HG02852 (cell line): ENCODE measurements at regions not wholly inside any gene's neighbourhood (a gene's known extent, or its start where the extent isn't known, plus 50 kb on each side); places are given as distances from the start of the nearest gene placed in this dataset.

ENCODE experiments used
- ATAC-seq: cut with Tn5 transposase; IDR thresholded peaks from one replicate; pipeline ENCODE4 v1.9.1; 2021; ENCODE audit warnings: mild to moderate bottlenecking, moderate library complexity; ENCODE audit not compliant: unreplicated experiment

DNA sequence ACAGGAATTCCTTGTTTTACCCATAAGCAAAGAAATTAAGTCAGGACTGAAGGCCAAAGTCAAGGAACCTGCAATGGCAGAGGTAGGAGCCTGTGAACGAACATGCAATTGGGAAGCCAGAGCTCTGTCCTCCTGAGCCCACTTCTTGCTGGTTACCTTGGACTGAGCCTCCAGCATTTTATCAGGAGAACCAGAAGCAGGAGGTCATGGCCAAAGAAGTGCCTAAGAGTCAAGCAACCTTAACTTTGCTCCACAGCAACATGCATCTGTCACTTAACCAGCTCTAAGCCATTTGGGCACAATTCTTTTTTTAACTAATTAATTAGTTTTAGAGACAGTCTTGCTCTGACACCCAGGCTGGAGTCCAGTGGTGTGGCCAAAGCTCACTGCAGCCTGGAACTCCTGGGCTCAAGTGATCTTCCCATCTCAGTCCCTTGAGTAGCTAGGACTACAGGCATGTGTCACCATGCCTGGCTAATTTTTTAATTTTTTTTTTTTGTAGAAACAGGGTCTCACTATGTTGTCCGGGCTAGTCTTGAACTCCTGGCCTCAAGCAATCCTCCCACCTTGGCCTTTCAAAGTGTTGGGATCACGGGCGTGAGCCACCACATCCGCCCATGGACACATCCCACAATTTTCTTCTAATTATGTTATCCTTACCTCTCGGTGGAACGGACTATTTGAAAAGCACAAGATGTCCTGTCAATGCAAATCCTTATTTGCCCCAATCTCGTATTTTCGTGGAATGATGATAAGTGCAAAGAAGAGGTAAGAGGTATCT lies 334.2 kb downstream of the CD83 start:
- ATAC-seq: no peak

DNA sequence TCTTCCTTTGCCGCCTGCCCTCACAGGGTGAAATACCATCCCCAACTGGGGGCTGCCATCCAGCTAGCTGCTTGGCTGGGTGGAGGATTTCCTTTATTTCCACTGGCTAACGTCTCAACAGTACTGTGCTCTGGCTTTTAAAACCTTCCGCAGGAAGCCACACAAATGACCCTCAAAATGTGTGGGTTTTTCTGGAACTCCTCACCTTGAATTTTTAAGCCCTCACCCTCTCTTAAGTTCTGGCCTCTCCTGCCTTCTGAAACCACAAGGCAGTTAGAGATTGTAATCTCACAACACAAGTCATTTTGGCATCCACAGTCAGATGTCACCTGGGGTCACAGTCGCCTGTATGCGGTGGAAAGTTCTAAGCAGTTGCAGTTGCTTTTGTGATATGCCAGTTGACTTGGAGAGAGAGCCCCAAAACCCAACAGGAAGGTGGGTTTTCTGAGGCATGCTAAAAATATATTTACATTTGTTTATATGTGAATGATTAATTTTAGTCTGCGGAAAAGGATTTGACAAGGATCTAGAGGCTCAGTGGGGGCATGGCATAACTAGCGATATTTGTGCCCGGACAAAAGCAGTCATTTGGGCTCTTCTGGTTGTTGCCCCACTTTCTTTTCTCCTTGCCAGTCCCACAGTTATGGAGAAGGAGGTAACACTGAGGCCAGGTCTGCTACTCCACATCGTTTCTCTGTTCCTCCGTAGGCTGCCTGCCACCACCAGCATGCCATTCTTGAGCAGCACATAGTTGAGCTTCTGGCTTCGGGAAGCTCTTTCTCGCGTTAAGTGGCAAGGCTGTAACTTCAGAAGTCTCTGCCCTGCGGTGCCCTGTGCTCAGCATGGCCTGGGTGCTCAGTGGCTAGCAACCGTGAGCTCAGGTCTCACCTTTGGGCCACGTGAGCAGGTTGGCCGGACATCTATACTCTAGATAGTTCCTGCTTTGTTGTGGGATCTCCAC lies 335.3 kb downstream of the CD83 start:
- ATAC-seq: no peak

DNA sequence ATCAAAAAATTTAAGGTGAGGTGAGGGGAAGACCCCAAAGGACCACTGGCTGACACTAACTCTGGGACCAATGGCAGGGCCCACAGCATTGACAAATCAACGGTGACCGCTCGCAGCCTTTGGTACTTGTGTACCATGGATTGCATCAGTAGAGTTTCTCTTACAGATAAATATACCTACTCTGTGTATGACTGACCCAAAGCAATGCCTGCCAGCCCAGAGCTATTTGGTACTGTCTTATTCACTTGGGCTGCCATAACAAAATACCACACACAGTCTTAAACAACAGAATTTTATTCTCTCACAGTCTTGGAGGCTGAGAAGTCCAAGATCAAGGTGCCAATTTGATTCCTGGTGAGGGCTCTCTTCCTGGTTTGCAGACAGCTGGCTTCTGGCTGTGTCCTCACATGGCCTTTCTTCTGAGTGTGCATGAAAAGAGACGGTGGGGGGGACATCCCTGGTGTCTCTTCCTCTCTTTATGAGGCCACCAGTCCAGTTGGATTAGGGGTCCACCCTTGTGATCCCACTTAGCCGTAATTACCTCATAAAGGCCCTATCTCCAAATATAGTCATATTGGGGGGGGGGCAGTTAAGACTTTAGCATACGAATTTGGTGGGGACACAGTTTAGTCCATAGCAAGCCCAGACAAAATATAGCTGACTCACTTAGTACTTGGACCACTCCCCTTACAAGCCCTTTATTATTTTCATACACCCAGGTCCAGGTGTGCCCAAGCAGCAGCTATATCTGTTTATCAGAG lies 336.3 kb downstream of the CD83 start:
- ATAC-seq: no peak

DNA sequence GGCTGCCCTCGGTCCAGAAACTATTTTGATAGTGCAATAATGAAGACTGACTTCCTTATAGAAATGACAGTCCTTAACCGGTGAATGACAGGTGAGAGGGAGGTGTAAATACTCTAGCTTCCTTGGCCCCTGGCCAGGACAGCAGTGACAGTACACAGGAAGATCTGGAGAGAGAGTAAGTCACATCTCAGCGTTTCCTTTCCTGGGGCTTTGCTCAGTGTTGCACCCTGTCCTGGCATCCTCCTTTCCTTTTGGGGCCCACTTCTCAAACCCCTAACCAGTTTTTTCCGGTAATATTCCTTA lies 336.9 kb downstream of the CD83 start:
- no peak for ATAC-seq

DNA sequence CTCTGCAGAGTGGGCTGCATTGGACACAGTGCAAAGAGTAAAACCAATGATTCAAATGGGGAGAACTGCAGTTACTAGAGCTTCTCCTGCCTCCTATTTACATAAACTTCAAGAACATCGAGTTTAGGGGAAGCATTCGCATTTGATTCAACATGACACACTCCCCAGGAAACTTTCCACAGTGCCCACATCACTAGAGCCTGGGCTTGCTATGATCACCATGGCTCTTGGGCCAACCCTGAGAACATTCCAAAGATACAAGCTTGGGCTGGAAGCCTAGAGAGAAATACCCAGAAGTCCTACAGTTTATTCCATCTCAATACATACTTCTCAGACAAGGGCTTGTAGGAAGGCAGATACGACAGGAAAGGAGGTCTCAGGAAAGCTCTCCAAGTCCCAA lies 337.9 kb downstream of the CD83 start:
- ATAC-seq: no peak

DNA sequence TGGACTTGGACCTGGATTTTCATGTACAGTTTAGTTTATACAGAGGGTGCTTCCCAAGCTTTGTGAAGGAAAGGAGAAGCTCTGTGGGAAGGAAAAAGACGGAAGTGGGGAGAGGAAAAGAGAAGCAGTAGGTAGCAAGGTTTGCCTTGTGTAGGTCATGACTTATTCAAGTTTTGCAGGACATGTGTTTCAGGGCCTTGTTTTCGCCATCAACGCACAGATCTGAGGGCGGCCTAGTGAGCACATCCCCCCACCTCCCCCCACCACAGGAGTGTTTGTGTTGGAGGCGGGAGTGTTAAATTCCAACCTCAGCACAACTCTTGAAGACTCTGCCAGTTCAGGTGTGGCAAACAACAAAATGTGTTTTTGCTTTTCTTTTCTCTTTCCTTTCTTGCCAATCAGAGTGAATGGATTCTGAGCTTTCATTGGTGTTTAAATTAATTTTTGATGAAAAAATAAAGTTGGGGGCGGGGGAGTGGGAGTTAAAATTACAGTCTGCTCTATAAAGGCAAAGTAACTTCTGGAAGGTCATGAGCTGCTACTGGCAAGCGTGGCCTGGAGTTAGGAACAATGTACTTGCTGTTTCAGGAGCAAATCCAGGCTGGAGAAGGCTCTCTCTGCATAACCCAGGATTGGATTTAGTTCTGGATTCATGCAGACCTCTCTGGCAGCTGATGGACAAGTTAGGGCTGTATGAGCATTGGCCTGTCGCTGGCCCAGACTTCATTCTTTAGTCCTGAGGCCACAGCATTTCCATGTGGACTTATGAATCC lies 338.5 kb downstream of the CD83 start:
- no peak for ATAC-seq

DNA sequence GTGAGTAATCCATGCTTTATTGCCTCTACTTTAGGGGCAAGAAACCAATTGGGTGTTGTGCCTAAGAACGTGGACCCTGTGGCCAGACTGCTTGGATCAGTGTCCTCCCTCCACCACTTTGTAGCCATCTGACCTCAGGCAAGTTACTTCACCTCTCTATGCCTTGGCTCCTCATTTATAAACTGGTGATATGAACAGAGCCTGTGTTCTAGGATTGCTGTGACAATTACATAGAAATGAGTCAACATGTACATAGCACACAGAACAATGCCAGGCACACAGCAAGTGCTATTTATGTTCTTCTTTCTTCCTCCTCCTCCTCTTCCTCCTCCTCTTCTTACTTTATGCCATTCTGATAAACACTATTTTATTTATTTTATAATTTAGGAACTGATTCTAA lies 339.4 kb downstream of the CD83 start:
- no peak for ATAC-seq

DNA sequence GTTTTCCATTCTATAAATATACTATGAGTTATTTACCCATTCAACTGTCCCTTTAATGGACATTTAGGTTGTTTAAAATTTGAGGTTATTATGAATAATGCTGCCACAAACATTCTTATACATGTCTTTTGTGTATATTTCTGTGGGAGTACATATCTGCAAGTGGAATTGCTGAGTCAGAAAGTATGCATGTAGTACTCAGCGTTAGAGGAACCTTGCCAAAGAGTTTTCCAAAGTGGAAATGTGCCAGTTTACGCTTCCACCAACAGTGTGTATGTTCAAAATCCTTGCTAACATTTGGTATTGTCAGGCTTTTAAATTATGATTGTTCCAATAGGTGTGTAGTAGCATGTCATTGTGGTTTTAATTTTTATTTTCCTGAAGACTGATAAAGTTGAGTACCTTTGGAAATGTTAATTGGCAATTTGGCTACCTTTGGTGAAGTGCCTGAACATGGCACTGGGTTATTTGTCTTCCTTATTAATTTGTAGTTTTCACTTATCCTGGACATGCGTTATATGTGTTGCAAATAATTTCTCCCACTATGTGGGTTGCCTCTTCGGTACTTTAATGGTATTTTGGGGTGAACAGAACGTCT lies 341.2 kb downstream of the CD83 start:
- no peak for ATAC-seq

DNA sequence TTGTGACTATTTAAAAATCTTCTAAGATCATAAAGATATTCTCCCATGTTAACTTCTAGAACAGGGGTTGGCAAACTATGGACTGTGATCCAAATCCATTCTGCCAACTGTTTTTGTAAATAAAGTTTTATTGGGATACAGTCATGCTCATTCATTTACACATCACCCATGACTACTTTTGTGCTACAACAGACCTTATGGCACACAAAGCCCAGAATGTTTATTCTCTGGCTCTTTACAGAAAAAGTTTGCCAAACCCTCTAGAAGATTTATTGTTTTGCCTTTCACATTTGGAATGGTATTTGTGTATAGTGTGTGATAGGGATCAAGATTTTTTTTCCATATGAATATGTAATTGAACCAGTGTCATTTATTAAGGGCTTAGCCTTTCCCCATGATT lies 341.7 kb downstream of the CD83 start:
- ATAC-seq: no peak

DNA sequence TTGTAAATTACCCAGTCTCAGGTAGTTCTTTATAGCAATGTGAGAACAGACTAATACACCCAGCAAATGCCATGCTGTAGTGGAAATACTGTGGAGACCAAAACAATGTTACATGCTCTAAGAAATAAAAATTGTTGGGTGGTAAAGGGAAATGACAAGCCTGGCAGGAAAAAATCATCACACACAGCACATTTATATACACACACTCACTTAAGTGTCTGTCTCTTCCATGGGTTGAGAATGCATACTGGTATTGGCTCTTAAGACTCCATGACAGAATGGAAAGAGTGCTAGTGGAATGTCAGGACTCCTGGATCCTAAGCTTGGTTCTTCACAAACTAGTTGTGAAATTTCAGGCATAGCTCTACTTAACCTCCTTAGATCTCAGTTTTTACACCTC lies 343.0 kb downstream of the CD83 start:
- no peak for ATAC-seq

DNA sequence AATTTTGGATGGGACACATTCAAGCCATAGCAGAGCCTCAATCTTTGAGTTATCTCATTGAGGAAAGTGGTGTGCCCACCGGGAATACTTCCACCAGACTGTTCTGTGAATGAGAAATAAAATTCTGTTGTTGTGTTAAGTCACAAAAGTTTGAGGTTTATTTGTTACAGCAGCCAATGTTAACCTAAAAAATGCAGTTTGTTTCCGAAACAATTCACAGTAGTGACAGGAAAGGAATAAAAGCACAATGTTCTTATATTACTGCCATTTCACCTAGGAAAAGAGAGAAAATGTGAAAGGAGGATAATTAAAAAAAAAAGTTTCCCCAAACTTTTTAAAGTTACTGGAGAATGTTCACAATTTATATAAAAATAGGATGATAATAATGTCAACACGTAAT lies 344.6 kb downstream of the CD83 start:
- ATAC-seq: no peak

DNA sequence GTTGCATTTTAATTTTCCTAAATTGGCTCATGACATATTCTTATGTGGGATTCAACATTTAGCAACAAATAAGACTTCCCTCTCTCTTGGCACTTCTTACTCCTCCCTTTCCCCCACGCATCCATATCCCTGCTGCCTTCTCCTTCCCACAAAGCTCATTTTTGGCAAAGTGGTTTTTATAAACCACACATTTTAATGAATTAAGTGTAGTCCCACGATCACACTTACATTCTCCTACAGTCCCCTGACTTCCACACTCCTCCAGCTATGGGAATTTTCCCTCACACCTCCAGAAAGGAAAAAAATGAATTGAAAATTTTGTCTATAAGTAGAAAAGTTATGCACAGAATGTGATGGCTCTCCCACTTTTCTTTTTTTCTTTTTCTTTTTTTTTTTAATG lies 345.0 kb downstream of the CD83 start:
- no peak for ATAC-seq

DNA sequence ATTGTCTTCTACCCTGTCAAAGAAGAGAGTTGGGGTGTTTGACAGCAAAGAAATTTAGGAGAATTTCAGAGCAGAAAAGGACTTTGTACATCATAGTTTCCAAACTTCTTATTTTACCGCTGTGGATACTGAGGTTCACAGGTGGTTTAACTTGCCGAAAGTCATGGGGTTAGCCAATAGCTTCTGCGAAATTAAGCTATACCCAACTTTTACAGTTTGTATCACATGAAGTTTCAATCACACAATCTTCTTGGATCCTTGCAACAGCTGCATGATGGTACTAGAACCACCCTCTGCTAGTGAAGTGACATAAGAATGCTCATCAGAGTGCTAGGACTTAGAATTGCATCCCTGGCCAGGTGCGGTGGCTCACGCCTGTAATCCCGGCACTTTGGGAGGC lies 345.5 kb downstream of the CD83 start:
- ATAC-seq: no peak

DNA sequence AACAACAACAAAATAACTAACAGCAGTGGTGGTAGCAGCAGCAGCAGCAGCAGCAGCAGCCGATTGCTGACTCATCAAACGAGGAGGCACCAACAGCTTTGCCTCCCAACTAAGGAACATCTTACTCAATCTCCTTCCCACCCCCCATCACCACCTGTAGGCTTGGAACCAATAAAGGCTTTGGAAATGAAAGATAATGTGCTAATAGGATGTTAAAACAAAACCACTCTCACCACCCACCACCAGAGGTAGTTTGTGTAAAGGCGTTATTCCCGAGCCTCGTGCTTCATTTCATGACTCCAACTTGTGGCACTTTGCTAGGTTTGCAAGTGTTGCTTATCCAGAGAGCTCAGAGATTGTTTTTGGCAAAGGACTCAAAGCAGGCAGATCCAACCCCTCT lies 346.5 kb downstream of the CD83 start:
- no peak for ATAC-seq

DNA sequence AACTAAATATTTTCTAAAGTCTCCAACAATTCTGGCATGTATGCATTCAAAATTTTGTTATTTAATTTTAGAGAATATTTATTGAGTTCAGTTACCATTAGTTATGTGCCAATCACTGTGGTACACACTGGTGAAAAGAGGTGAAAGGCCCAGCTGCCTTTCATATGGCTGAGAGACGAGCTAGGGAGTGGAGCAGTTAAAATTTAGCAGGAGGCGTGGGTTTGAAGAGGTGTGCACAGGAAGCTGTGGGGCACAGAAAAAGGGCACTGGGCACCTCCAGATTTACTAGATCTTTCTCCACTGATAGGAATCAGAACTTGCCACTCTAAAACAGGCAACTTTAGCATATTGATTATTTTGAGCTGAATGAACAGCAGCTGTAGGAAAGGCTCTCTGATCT lies 347.1 kb downstream of the CD83 start:
- ATAC-seq: no peak

DNA sequence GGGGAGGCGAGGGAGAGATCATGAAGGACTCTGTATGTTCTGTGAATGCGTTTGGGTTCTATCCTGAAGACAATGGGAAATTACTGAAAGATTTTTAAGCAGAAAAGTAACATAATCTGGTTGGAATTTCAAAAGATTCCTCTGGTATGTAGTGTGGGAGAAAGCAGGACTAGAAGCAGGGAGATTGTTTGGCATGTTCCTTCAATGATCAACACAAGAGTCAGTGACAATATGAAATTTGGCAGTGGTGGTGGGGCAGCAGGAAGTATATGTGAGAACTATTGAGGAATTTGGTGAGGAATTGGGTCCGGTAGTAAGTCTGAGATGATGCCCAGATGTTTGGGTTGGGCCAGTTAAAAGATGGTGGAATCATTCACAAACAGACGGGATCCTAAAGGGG lies 348.7 kb downstream of the CD83 start:
- ATAC-seq: no peak

DNA sequence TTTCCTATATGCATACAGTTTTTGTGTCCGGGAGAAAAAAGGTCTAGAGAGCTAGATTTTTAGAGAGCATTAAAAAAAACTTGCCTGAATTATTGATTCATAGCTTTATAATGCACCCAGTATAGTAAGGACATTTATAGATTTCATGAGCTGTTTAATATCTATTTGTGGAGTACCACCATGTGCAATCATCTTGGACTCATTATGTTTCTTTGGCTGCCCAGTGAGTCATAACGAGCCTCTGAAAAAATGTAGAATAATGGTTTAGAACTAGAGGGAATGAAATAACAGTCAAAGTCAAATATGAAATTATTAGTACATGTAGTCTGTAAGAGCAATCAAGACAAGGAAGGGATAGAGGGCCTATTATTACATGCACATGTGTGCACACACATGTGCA lies 350.0 kb downstream of the CD83 start:
- ATAC-seq: no peak

DNA sequence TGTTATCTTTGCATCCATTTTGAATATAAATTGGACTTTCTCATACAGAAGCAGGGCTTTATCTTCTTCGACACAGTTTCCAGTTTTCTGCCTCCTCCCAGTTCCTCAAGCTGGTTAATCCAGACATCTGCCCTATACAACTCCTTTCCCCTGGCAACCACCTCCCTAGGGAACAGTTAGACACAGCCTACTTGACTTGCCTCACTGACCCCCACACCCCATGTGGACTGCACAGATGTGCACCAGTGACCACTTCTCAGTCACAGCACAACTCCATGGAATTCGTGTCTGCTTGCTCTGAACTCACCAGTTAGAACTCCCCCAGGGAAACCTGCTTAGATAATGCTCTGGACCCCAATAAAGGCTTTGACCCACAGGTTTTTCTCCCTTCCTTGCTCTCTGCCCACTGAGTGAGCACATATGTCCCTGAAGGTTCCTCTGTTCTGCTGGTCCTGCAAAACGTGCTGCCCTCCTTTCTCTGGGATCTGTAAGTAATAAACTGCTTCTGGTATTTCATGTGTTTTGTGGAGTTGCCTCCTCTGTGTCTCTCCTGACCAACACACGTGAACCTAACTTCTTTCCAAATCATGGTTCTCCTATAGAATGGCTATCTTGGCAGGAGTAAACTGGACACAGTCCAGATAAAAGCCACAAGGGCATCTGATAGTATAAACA lies 351.2 kb downstream of the CD83 start:
- ATAC-seq: no peak

DNA sequence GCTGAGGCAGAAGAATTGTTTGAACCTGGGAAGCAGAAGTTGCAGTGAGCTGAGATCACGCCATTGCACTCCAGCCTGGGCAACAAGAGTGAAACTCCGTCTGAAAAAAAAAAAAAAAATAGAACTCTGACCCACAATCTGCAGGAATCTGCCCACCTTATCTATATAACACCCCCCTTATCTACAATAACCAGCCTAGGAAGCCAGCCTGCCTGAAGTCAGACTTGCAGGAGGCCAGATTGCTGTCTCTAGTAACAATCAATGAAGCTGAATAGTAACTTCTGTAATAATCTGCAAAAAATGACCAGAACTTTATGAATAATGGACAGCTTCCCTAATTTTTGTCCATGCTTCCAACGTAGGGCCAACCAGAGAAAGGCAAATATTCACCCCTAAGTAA lies 352.5 kb downstream of the CD83 start:
- no peak for ATAC-seq

DNA sequence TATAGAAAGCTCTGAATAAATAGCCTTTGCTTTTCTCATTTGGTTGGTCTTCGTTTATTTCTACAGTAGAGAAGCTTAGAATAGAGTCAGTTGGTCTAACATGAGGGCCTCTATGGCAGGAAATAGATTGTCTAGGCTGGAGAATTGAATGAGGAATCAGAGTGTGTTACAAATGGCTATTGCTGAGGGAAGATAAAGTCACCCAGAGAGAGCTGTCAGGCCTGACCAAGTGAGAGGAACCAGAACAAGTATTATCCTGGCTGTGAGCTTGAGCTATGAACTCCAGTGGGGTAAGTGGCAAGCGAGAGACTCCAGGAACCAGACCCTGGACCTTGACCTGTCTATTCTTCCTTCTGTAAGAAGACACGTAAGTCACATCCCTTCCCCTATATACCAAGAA lies 353.1 kb downstream of the CD83 start:
- ATAC-seq: no peak
